ENCODE measurements at regions not wholly inside any gene's neighbourhood (a gene's known extent, or its start where the extent isn't known, plus 50 kb on each side); places are given as distances from the start of the nearest gene placed in this dataset.

- Histone ChIP-seq H3K79me2 (ENCODE audit: insufficient read depth) (no peaks in the 10 kb centered on the region), H3K4me1 (ENCODE audit: insufficient read depth) (no peaks in the 10 kb centered on the region)
- in situ Hi-C loops (cut with MboI), result no loop called here
These were observed 287.5 kb downstream of the GLRX3 start for GRCh38 chr10:130423455-130424305.

GRCh38 chr10:130424418-130424817, 288.2 kb downstream of the GLRX3 start:
- Histone ChIP-seq H3K4me1 (ENCODE audit: insufficient read depth) (no peaks in the 10 kb centered on the region), H4K20me1 (ENCODE audit: insufficient read depth) (no peaks in the 10 kb centered on the region), H3K4me3 (no peak overlapping the region), H3F3A (ENCODE audit: insufficient read depth) (no peaks in the 10 kb centered on the region), H3K9ac (no peak overlapping the region), H3K9me3 (ENCODE audit: low read depth) (no peaks in the 10 kb centered on the region), H3K27ac (no peak overlapping the region), H3K36me3 (ENCODE audit: low read depth) (no peaks in the 10 kb centered on the region), H3K27me3 (replicated peaks; ENCODE audit: insufficient read depth) (no peaks in the 10 kb centered on the region), H2AFZ (no peak overlapping the region), H3K9me2 (ENCODE audit: insufficient read depth) (no peaks in the 10 kb centered on the region), H3K4me2 (ENCODE audit: unreplicated experiment) (no peak overlapping the region), H3K79me2 (ENCODE audit: insufficient read depth) (no peaks in the 10 kb centered on the region)
- DNase-seq, result no peak
- in situ Hi-C loops (cut with MboI), result no loop called here
- TF ChIP-seq EZH2phosphoT487 (IDR thresholded peaks at IDR 0.05; ENCODE audit: insufficient read depth, low read depth) (no peak), EZH2 (IDR thresholded peaks at IDR 0.05; ENCODE audit: insufficient read depth, poor library complexity, severe bottlenecking) (no peak)
- WGBS, 2 experiments (ENCODE audit: low coverage in 1 of 2, low lambda C conversion rate in 2 of 2, missing lambda C conversion rate in 2 of 2), result 12 to 17% methylated on average over 10 of the region's 10 CpGs

More at GRCh38 chr10:130423455-130424305, 287.5 kb downstream of the GLRX3 start:
- Histone ChIP-seq H3K4me2 (ENCODE audit: unreplicated experiment) (no peak overlapping the region), H3K36me3 (ENCODE audit: low read depth) (no peaks in the 10 kb centered on the region), H3K27ac (no peak overlapping the region), H3K27me3 (replicated peaks; ENCODE audit: insufficient read depth) (no peaks in the 10 kb centered on the region), H2AFZ (no peak overlapping the region), H3K9me3 (ENCODE audit: low read depth) (no peaks in the 10 kb centered on the region), H3K9me2 (ENCODE audit: insufficient read depth) (no peaks in the 10 kb centered on the region), H4K20me1 (ENCODE audit: insufficient read depth) (no peaks in the 10 kb centered on the region), H3K4me3 (no peak overlapping the region), H3K9ac (no peak overlapping the region), H3F3A (ENCODE audit: insufficient read depth) (no peaks in the 10 kb centered on the region)
- DNase-seq, result no peak
- WGBS, 2 experiments (ENCODE audit: low coverage in 1 of 2, low lambda C conversion rate in 2 of 2, missing lambda C conversion rate in 2 of 2), result 34 to 38% methylated on average over 20 to 21 of the region's 21 CpGs
- TF ChIP-seq EZH2phosphoT487 (IDR thresholded peaks at IDR 0.05; ENCODE audit: insufficient read depth, low read depth) (no peak), EZH2 (IDR thresholded peaks at IDR 0.05; ENCODE audit: insufficient read depth, poor library complexity, severe bottlenecking) (no peak)

- WGBS, 2 experiments (ENCODE audit: low coverage in 1 of 2, low lambda C conversion rate in 2 of 2, missing lambda C conversion rate in 2 of 2), result 5 to 6% methylated on average over 5 of the region's 5 CpGs
- in situ Hi-C loops (cut with MboI), result no loop called here
These were observed 289.0 kb downstream of the GLRX3 start for GRCh38 chr10:130425169-130425568.

GRCh38 chr10:130425881-130426435, 289.8 kb downstream of the GLRX3 start:
- Histone ChIP-seq H3K79me2 (ENCODE audit: insufficient read depth) (no peaks in the 10 kb centered on the region), H3K9ac (no peak overlapping the region), H3K36me3 (ENCODE audit: low read depth) (no peaks in the 10 kb centered on the region), H2AFZ (no peak overlapping the region), H3K4me1 (ENCODE audit: insufficient read depth) (no peaks in the 10 kb centered on the region), H3K4me2 (ENCODE audit: unreplicated experiment) (no peak overlapping the region), H3K27ac (no peak overlapping the region), H3K9me3 (ENCODE audit: low read depth) (no peaks in the 10 kb centered on the region), H3K9me2 (ENCODE audit: insufficient read depth) (no peaks in the 10 kb centered on the region), H3K4me3 (no peak overlapping the region), H4K20me1 (ENCODE audit: insufficient read depth) (no peaks in the 10 kb centered on the region), H3K27me3 (replicated peaks; ENCODE audit: insufficient read depth) (no peaks in the 10 kb centered on the region), H3F3A (ENCODE audit: insufficient read depth) (no peaks in the 10 kb centered on the region)
- in situ Hi-C loops (cut with MboI), result no loop called here
- no peak for DNase-seq
- no peak for TF ChIP-seq EZH2 (IDR thresholded peaks at IDR 0.05; ENCODE audit: insufficient read depth, poor library complexity, severe bottlenecking)
- 28% methylated on average over 10 of the region's 10 CpGs for WGBS, 2 experiments (ENCODE audit: low coverage in 1 of 2, low lambda C conversion rate in 2 of 2, missing lambda C conversion rate in 2 of 2)

More at GRCh38 chr10:130425169-130425568, 289.0 kb downstream of the GLRX3 start:
- Histone ChIP-seq H3K9ac (no peak overlapping the region), H3K27me3 (replicated peaks; ENCODE audit: insufficient read depth) (no peaks in the 10 kb centered on the region), H3K36me3 (ENCODE audit: low read depth) (no peaks in the 10 kb centered on the region), H3K4me2 (ENCODE audit: unreplicated experiment) (no peak overlapping the region), H3F3A (ENCODE audit: insufficient read depth) (no peaks in the 10 kb centered on the region), H2AFZ (no peak overlapping the region), H3K9me2 (ENCODE audit: insufficient read depth) (no peaks in the 10 kb centered on the region), H4K20me1 (ENCODE audit: insufficient read depth) (no peaks in the 10 kb centered on the region), H3K9me3 (ENCODE audit: low read depth) (no peaks in the 10 kb centered on the region), H3K79me2 (ENCODE audit: insufficient read depth) (no peaks in the 10 kb centered on the region), H3K4me3 (no peak overlapping the region), H3K4me1 (ENCODE audit: insufficient read depth) (no peaks in the 10 kb centered on the region), H3K27ac (no peak overlapping the region)
- no peak for DNase-seq
- TF ChIP-seq EZH2 (IDR thresholded peaks at IDR 0.05; ENCODE audit: insufficient read depth, poor library complexity, severe bottlenecking), result no peak
- TF ChIP-seq EZH2phosphoT487 (IDR thresholded peaks at IDR 0.05; ENCODE audit: insufficient read depth, low read depth), result no peak

Data from GM23248 (cell line).